ENCODE measurements at regions not wholly inside any gene's neighbourhood (a gene's known extent, or its start where the extent isn't known, plus 50 kb on each side); places are given as distances from the start of the nearest gene placed in this dataset.
"Not testable (repeated sequence)": the region's sequence is repeated elsewhere in the genome, so short reads cannot be mapped to it uniquely, and the experiment has no call there.

- no peak for DNase-seq (ENCODE audit: low spot score in 2 of 2)
- intact Hi-C loops (cut with DNase I) = no loop called here
- Histone ChIP-seq H3K36me3 (no peaks in the 10 kb centered on the region), H3K4me1 (no peaks in the 10 kb centered on the region), H3K4me3 (no peak overlapping the region), H3K9me3 (no peaks in the 10 kb centered on the region), H3K27ac (no peak overlapping the region), H3K27me3 (no peaks in the 10 kb centered on the region)
- TF ChIP-seq CTCF (IDR thresholded peaks at IDR 0.05) = no peak
Observed at GRCh38 chr18:1308686-1309085, 404.0 kb downstream of the ADCYAP1 start.

- no peaks in the 10 kb centered on the region for H3K36me3 ChIP-seq
- TF ChIP-seq CTCF (IDR thresholded peaks at IDR 0.05) = no peak
- intact Hi-C loops (cut with DNase I) = no loop called here
- DNase-seq (ENCODE audit: low spot score in 2 of 2) = no peak
- no peaks in the 10 kb centered on the region for H3K27me3 ChIP-seq
- H3K27ac ChIP-seq = no peak overlapping the region
- H3K9me3 ChIP-seq = no peaks in the 10 kb centered on the region
- no peaks in the 10 kb centered on the region for H3K4me1 ChIP-seq
- H3K4me3 ChIP-seq = no peak overlapping the region
Observed at GRCh38 chr18:1311376-1311775, 406.7 kb downstream of the ADCYAP1 start.

- H3K9me3 ChIP-seq; H3K4me1 ChIP-seq; H3K27ac ChIP-seq; H3K27me3 ChIP-seq; DNase-seq (ENCODE audit: low spot score in 2 of 2); intact Hi-C loops (cut with DNase I); H3K36me3 ChIP-seq; H3K4me3 ChIP-seq: not testable (repeated sequence)
Observed at GRCh38 chr18:1335345-1335744, 430.7 kb downstream of the ADCYAP1 start.

- H3K9me3 ChIP-seq = no peaks in the 10 kb centered on the region
- no peak for TF ChIP-seq CTCF (IDR thresholded peaks at IDR 0.05)
- no peaks in the 10 kb centered on the region for H3K27me3 ChIP-seq
- intact Hi-C loops (cut with DNase I) = no loop called here
- no peak for DNase-seq (ENCODE audit: low spot score in 2 of 2)
- no peaks in the 10 kb centered on the region for H3K4me1 ChIP-seq
- no peak overlapping the region for H3K27ac ChIP-seq
- H3K4me3 ChIP-seq = no peak overlapping the region
- H3K36me3 ChIP-seq = no peaks in the 10 kb centered on the region
Observed at GRCh38 chr18:1350931-1351450, 446.3 kb downstream of the ADCYAP1 start.

GRCh38 chr18:1353025-1353424 lies 448.4 kb downstream of the ADCYAP1 start:
- DNase-seq (ENCODE audit: low spot score in 2 of 2) = no peak
- Histone ChIP-seq H3K9me3 (no peaks in the 10 kb centered on the region), H3K4me3 (no peak overlapping the region), H3K27me3 (no peaks in the 10 kb centered on the region), H3K36me3 (no peaks in the 10 kb centered on the region), H3K4me1 (no peaks in the 10 kb centered on the region), H3K27ac (no peak overlapping the region)
- no peak for TF ChIP-seq CTCF (IDR thresholded peaks at IDR 0.05)
- intact Hi-C loops (cut with DNase I) = no loop called here

- no peak overlapping the region for H3K27ac ChIP-seq
- no peak for DNase-seq (ENCODE audit: low spot score in 2 of 2)
- H3K27me3 ChIP-seq = no peaks in the 10 kb centered on the region
- H3K36me3 ChIP-seq = no peaks in the 10 kb centered on the region
- H3K4me1 ChIP-seq = no peaks in the 10 kb centered on the region
- intact Hi-C loops (cut with DNase I) = no loop called here
- no peak for TF ChIP-seq CTCF (IDR thresholded peaks at IDR 0.05)
- H3K9me3 ChIP-seq = no peaks in the 10 kb centered on the region
- no peak overlapping the region for H3K4me3 ChIP-seq
Observed at GRCh38 chr18:1357724-1358123, 453.1 kb downstream of the ADCYAP1 start.

All from ascending aorta (tissue), 2 donors.